ENCODE measurements at regions not wholly inside any gene's neighbourhood (a gene's known extent, or its start where the extent isn't known, plus 50 kb on each side); places are given as distances from the start of the nearest gene placed in this dataset.

DNA sequence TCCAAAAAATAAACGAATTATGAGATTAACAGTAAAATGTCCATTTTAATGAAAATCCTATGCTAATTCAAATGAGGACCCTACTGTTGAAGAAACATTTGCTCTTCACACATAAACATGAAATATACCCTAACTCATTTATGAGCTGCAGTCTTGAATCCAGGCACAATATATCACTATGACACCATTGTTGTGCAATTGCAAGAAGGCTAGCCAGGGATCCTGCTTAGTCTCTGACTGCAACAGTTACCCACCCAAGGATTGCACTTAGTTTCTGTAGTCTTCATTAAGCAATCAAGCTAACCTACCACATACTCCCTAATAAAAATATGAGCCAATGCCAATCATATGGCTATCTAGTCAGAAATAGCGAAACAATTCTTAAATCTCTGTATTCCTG, 981.0 kb upstream of the FAT3 start:
- Mint-ChIP-seq H3K9me3 (peaks cover 0 to 20% (median 7%) of the 10 kb centered on the region in 5 donors), H3K36me3 (no peaks in the 10 kb centered on the region), H3K4me3 (no peak overlapping the region), H3K27me3 (no peaks in the 10 kb centered on the region), H3K27ac (no peak overlapping the region), H3K4me1 (no peaks in the 10 kb centered on the region)
- DNase-seq: no peak
- CTCF ChIA-PET: no interaction called here
- H3K36me3 ChIP-seq (ENCODE audit: insufficient read depth, low read length): no peaks in the 10 kb centered on the region
- H3K27me3 ChIP-seq (ENCODE audit: insufficient read depth, low read length, poor library complexity, severe bottlenecking): no peaks in the 10 kb centered on the region
- POLR2A ChIA-PET: no interaction called here
- H3K4me3 ChIP-seq (ENCODE audit: low read length): no peak overlapping the region
- H3K27ac ChIP-seq (ENCODE audit: low read depth, low read length): no peak overlapping the region
- H3K9me3 ChIP-seq (ENCODE audit: low read length): no peaks in the 10 kb centered on the region
- H3K4me1 ChIP-seq (ENCODE audit: insufficient read depth, low read length): no peaks in the 10 kb centered on the region

DNA sequence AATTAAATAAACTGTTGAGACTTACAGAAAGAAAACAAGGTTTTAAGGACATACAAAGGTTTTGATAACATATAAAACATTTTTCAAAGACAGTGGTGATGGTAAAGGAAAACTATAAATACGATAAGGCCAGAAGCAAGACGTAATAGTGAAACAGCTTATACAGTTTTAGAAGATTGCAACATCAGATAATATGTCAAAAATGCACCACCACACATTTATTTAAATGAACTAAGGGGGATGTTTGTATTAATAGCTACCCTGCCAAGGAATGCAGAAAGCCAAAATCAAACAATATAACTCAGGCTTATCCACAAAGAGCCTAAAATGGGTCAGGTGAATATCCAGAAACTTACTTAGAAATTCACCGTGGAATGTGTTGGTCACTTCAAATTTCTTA, 981.6 kb upstream of the FAT3 start:
- H3K36me3 ChIP-seq (ENCODE audit: insufficient read depth, low read length): no peaks in the 10 kb centered on the region
- no peak overlapping the region for H3K4me3 Mint-ChIP-seq
- no peaks in the 10 kb centered on the region for H3K4me1 Mint-ChIP-seq
- no peaks in the 10 kb centered on the region for H3K36me3 Mint-ChIP-seq
- no peaks in the 10 kb centered on the region for H3K27me3 ChIP-seq (ENCODE audit: insufficient read depth, low read length, poor library complexity, severe bottlenecking)
- no peaks in the 10 kb centered on the region for H3K9me3 ChIP-seq (ENCODE audit: low read length)
- ChIA-PET CTCF (no interaction called here), POLR2A (no interaction called here)
- DNase-seq: no peak
- no peak overlapping the region for H3K27ac Mint-ChIP-seq
- H3K4me1 ChIP-seq (ENCODE audit: insufficient read depth, low read length): no peaks in the 10 kb centered on the region
- H3K4me3 ChIP-seq (ENCODE audit: low read length): no peak overlapping the region
- H3K9me3 Mint-ChIP-seq: peaks cover 0 to 20% (median 7%) of the 10 kb centered on the region in 5 donors
- H3K27me3 Mint-ChIP-seq: no peaks in the 10 kb centered on the region
- H3K27ac ChIP-seq (ENCODE audit: low read depth, low read length): no peak overlapping the region

DNA sequence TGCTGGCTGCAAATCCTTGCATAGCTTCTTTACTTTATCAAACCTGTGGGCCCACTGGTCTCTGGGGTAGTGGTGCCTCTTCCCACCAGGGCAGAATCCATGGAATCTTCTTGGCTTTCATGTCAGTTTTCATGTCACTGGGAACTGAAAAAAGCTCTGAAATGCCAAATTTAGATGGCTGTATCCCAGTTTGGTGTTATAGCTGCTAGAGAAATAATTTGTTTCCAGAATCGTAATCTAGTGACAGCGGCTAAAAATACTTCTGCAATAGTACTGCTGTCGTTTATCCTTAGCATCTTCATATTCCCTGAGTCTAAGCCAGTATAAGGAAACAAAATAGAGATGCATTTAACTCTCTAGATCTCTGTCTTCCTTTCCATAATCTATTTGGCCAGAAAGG, 983.4 kb upstream of the FAT3 start:
- no peak overlapping the region for H3K4me3 Mint-ChIP-seq
- H3K27ac Mint-ChIP-seq: no peak overlapping the region
- H3K27me3 Mint-ChIP-seq: no peaks in the 10 kb centered on the region
- Histone ChIP-seq H3K4me3 (ENCODE audit: low read length) (no peak overlapping the region), H3K9me3 (ENCODE audit: low read length) (no peaks in the 10 kb centered on the region), H3K36me3 (ENCODE audit: insufficient read depth, low read length) (no peaks in the 10 kb centered on the region), H3K27ac (ENCODE audit: low read depth, low read length) (no peak overlapping the region), H3K4me1 (ENCODE audit: insufficient read depth, low read length) (no peaks in the 10 kb centered on the region), H3K27me3 (ENCODE audit: insufficient read depth, low read length, poor library complexity, severe bottlenecking) (no peaks in the 10 kb centered on the region)
- ChIA-PET POLR2A (no interaction called here), CTCF (no interaction called here)
- DNase-seq: no peak
- no peaks in the 10 kb centered on the region for H3K36me3 Mint-ChIP-seq
- no peaks in the 10 kb centered on the region for H3K4me1 Mint-ChIP-seq
- peaks cover 4 to 26% (median 7%) of the 10 kb centered on the region in 5 donors for H3K9me3 Mint-ChIP-seq

- H3K27ac ChIP-seq (ENCODE audit: low read depth, low read length): no peak overlapping the region
- no peaks in the 10 kb centered on the region for H3K9me3 ChIP-seq (ENCODE audit: low read length)
- no peaks in the 10 kb centered on the region for H3K4me1 ChIP-seq (ENCODE audit: insufficient read depth, low read length)
- Mint-ChIP-seq H3K27ac (no peak overlapping the region), H3K36me3 (no peaks in the 10 kb centered on the region), H3K27me3 (no peaks in the 10 kb centered on the region), H3K4me1 (no peaks in the 10 kb centered on the region), H3K9me3 (peaks cover 5 to 30% (median 7%) of the 10 kb centered on the region in 5 donors), H3K4me3 (no peak overlapping the region)
- CTCF ChIA-PET: no interaction called here
- H3K36me3 ChIP-seq (ENCODE audit: insufficient read depth, low read length): no peaks in the 10 kb centered on the region
- H3K4me3 ChIP-seq (ENCODE audit: low read length): no peak overlapping the region
- DNase-seq: no peak
- H3K27me3 ChIP-seq (ENCODE audit: insufficient read depth, low read length, poor library complexity, severe bottlenecking): no peaks in the 10 kb centered on the region
- POLR2A ChIA-PET: no interaction called here
These were observed 985.3 kb upstream of the FAT3 start for GRCh38 chr11:91239359-91239758.

- Mint-ChIP-seq H3K9me3 (peaks cover 6 to 37% (median 9%) of the 10 kb centered on the region in 5 donors), H3K27ac (no peak overlapping the region), H3K36me3 (no peaks in the 10 kb centered on the region), H3K4me3 (no peak overlapping the region), H3K4me1 (no peaks in the 10 kb centered on the region), H3K27me3 (no peaks in the 10 kb centered on the region)
- no peak for DNase-seq
- no peaks in the 10 kb centered on the region for H3K4me1 ChIP-seq (ENCODE audit: insufficient read depth, low read length)
- no peak overlapping the region for H3K4me3 ChIP-seq (ENCODE audit: low read length)
- no peaks in the 10 kb centered on the region for H3K9me3 ChIP-seq (ENCODE audit: low read length)
- no peak overlapping the region for H3K27ac ChIP-seq (ENCODE audit: low read depth, low read length)
- no peaks in the 10 kb centered on the region for H3K36me3 ChIP-seq (ENCODE audit: insufficient read depth, low read length)
- ChIA-PET POLR2A (no interaction called here), CTCF (no interaction called here)
- no peaks in the 10 kb centered on the region for H3K27me3 ChIP-seq (ENCODE audit: insufficient read depth, low read length, poor library complexity, severe bottlenecking)
These were observed 993.4 kb upstream of the FAT3 start for GRCh38 chr11:91231226-91231625.

GRCh38 chr11:91230647-91231046, 994.0 kb upstream of the FAT3 start:
- H3K9me3 ChIP-seq (ENCODE audit: low read length): no peaks in the 10 kb centered on the region
- CTCF ChIA-PET: no interaction called here
- H3K4me3 ChIP-seq (ENCODE audit: low read length): no peak overlapping the region
- H3K36me3 ChIP-seq (ENCODE audit: insufficient read depth, low read length): no peaks in the 10 kb centered on the region
- H3K27me3 ChIP-seq (ENCODE audit: insufficient read depth, low read length, poor library complexity, severe bottlenecking): no peaks in the 10 kb centered on the region
- Mint-ChIP-seq H3K4me1 (no peaks in the 10 kb centered on the region), H3K27me3 (no peaks in the 10 kb centered on the region), H3K27ac (no peak overlapping the region), H3K36me3 (no peaks in the 10 kb centered on the region), H3K9me3 (peaks cover 5 to 34% (median 9%) of the 10 kb centered on the region in 5 donors), H3K4me3 (no peak overlapping the region)
- H3K4me1 ChIP-seq (ENCODE audit: insufficient read depth, low read length): no peaks in the 10 kb centered on the region
- H3K27ac ChIP-seq (ENCODE audit: low read depth, low read length): no peak overlapping the region
- POLR2A ChIA-PET: no interaction called here
- DNase-seq: no peak

DNA sequence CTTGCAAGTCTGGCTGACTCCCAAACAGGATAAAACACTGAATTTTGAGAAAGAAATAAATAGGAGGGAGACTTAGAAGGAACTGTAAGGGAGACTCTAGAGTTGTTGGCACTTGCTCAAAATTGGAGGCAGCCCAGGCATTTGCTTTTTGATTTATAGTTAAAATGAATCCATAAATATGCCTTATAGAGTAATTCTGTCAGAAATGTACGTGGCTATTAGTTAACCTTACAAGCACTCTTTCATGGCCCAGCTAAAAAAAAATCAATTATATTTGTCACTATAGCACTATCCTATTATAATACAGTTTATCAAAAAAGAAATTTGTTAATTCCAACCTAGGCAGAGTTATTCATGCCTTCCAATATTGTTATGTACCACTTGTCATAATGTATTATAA, 1000.0 kb upstream of the CHORDC1 start:
- Mint-ChIP-seq H3K36me3 (peaks cover 0 to 3% (median 0%) of the 10 kb centered on the region in 3 donors), H3K4me3 (no peak overlapping the region), H3K27me3 (no peaks in the 10 kb centered on the region), H3K9me3 (peaks cover 5 to 22% (median 7%) of the 10 kb centered on the region in 5 donors), H3K27ac (no peak overlapping the region), H3K4me1 (no peaks in the 10 kb centered on the region)
- Histone ChIP-seq H3K36me3 (ENCODE audit: insufficient read depth, low read length) (no peaks in the 10 kb centered on the region), H3K27me3 (ENCODE audit: insufficient read depth, low read length, poor library complexity, severe bottlenecking) (no peaks in the 10 kb centered on the region), H3K27ac (ENCODE audit: low read depth, low read length) (no peak overlapping the region), H3K4me1 (ENCODE audit: insufficient read depth, low read length) (no peaks in the 10 kb centered on the region), H3K4me3 (ENCODE audit: low read length) (no peak overlapping the region), H3K9me3 (ENCODE audit: low read length) (peaks cover 3% of the 10 kb centered on the region)
- ChIA-PET POLR2A (no interaction called here), CTCF (no interaction called here)
- DNase-seq: no peak

DNA sequence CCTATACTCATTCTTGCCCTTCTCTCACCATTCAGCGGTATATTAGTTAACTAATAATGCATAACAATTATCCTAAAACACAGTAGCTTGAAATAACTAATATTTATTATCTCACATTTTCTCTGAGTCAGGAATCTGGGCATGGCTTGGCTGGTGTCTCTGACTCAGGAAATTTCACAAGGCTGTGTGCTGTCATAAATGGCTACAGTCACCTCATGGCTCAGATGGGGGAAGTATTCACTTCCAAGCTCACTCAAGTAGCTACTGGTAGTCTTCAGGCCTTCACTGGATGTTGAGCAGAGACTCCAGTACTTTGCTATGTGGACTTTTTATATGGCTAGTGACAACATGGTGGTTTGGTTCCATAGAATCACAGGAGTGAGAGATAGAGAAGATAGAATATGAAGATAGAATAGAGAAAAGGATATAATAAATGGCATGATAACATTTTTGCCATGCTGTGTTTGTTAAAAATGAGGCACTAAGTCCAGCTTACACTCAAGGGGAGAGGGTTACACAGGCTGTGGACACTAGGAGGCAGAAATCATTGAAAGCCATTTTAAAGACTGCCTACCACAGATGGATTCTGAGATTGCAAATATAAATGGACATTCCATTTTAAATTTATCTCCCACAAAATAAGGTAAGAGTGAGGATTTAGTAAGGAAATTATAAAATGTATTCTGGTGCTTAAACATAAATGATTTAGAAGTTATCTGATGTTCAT, 997.8 kb upstream of the CHORDC1 start:
- Mint-ChIP-seq H3K9me3 (peaks cover 3 to 16% (median 8%) of the 10 kb centered on the region in 5 donors), H3K4me1 (no peaks in the 10 kb centered on the region), H3K27ac (no peak overlapping the region), H3K4me3 (no peak overlapping the region), H3K36me3 (peaks cover 0 to 3% (median 0%) of the 10 kb centered on the region in 3 donors), H3K27me3 (no peaks in the 10 kb centered on the region)
- ChIA-PET POLR2A (interaction anchor here (0.5 kb wide), 1 partner anchor 31 kb away, joined by 4 read pairs; no protein-coding TSS in a partner anchor), CTCF (no interaction called here)
- peaks cover 3% of the 10 kb centered on the region for H3K9me3 ChIP-seq (ENCODE audit: low read length)
- no peaks in the 10 kb centered on the region for H3K4me1 ChIP-seq (ENCODE audit: insufficient read depth, low read length)
- no peak overlapping the region for H3K4me3 ChIP-seq (ENCODE audit: low read length)
- no peaks in the 10 kb centered on the region for H3K36me3 ChIP-seq (ENCODE audit: insufficient read depth, low read length)
- DNase-seq: no peak
- no peak overlapping the region for H3K27ac ChIP-seq (ENCODE audit: low read depth, low read length)
- no peaks in the 10 kb centered on the region for H3K27me3 ChIP-seq (ENCODE audit: insufficient read depth, low read length, poor library complexity, severe bottlenecking)

All from CD8-positive, alpha-beta memory T cell (primary cell).